WTC11 (cell line): ENCODE measurements at regions not wholly inside any gene's neighbourhood (a gene's known extent, or its start where the extent isn't known, plus 50 kb on each side); places are given as distances from the start of the nearest gene placed in this dataset.

Experiments
- ATAC-seq: fragments of 200-7000 bp; cut with Tn5 transposase; 2 replicates; pipeline ENCODE4 v1.10.0; 2021; ENCODE audit warnings: mild to moderate bottlenecking, moderate library complexity
- CTCF ChIA-PET: fragments of 300-600 bp; sonication (Branson Sonifier 250); formaldehyde crosslinking; loops from one replicate; lab custom pipeline; 2021; ENCODE audit warnings: antibody characterized with exemption; lab: Charles Lee
- POLR2A ChIA-PET: fragments of 350-600 bp; sonication (Branson Sonifier 250); formaldehyde crosslinking; loops from one replicate; lab custom pipeline; 2021; ENCODE audit warnings: antibody characterized with exemption; lab: Charles Lee
- DNase-seq: peaks from one replicate; pipeline ENCODE4 v3.0.0; 2021; ENCODE audit warnings: low spot score
- H3K27ac Mint-ChIP-seq: 2 replicates; pipeline ENCODE4 v1.8.0; 2021; ENCODE audit warnings: mixed read lengths
- H3K27me3 Mint-ChIP-seq: 2 replicates; pipeline ENCODE4 v1.8.0; 2021; ENCODE audit warnings: low read depth, mild to moderate bottlenecking, moderate library complexity, mixed read lengths
- H3K36me3 Mint-ChIP-seq: 2 replicates; pipeline ENCODE4 v1.8.0; 2021; ENCODE audit warnings: mixed read lengths
- H3K4me1 Mint-ChIP-seq: 2 replicates; pipeline ENCODE4 v1.8.0; 2022; ENCODE audit warnings: mixed read lengths
- H3K4me3 Mint-ChIP-seq: 2 replicates; pipeline ENCODE4 v1.8.0; 2021; ENCODE audit warnings: mild to moderate bottlenecking, moderate library complexity, mixed read lengths
- H3K9me3 Mint-ChIP-seq: 2 replicates; pipeline ENCODE4 v1.8.0; 2021; ENCODE audit warnings: mixed read lengths
- ARID4B ChIP-seq: sonication (generic); formaldehyde crosslinking; IDR thresholded peaks from 2 replicates; pipeline ENCODE4 v1.8.0; 2023; ENCODE audit warnings: missing genetic modification reagents, mild to moderate bottlenecking, borderline replicate concordance
- E2F1 ChIP-seq: sonication (generic); formaldehyde crosslinking; IDR thresholded peaks from 2 replicates; pipeline ENCODE4 v1.8.0; 2022; ENCODE audit warnings: mild to moderate bottlenecking, missing genetic modification reagents
- FOXJ3 ChIP-seq: sonication (generic); formaldehyde crosslinking; IDR thresholded peaks from 2 replicates; pipeline ENCODE4 v1.9.0; 2021; ENCODE audit warnings: missing genetic modification reagents, mild to moderate bottlenecking, borderline replicate concordance
- JUN ChIP-seq: sonication (generic); formaldehyde crosslinking; IDR thresholded peaks from 2 replicates; pipeline ENCODE4 v1.8.0; 2023; ENCODE audit warnings: mild to moderate bottlenecking, missing genetic modification reagents
- NFATC4 ChIP-seq: fragments of 250-450 bp; sonication (Bioruptor Pico); IDR thresholded peaks from 2 replicates; pipeline ENCODE4 v1.9.0; 2021; ENCODE audit warnings: mild to moderate bottlenecking
- PREB ChIP-seq: sonication (generic); formaldehyde crosslinking; IDR thresholded peaks from 2 replicates; pipeline ENCODE4 v1.8.1; 2022; ENCODE audit warnings: mild to moderate bottlenecking, missing genetic modification reagents, moderate library complexity, borderline replicate concordance
- ZNF317 ChIP-seq: sonication (generic); formaldehyde crosslinking; IDR thresholded peaks from 2 replicates; pipeline ENCODE4 v1.8.1; 2023; ENCODE audit warnings: low read depth, mild to moderate bottlenecking, moderate library complexity, missing genetic modification reagents, borderline replicate concordance
- ZSCAN18 ChIP-seq: fragments of 250-450 bp; sonication (Bioruptor Pico); IDR thresholded peaks from 2 replicates; pipeline ENCODE4 v2.1.2; 2022; ENCODE audit warnings: mild to moderate bottlenecking, moderate library complexity

- no peak for TF ChIP-seq JUN (CRISPR knock-in tag)
- no peak for TF ChIP-seq NFATC4 (CRISPR knock-in tag)
- no peak for TF ChIP-seq ARID4B (CRISPR knock-in tag)
Observed at GRCh38 chr13:98089246-98089645, 53.6 kb upstream of the FARP1 start (continued).

- Mint-ChIP-seq H3K4me1 (peaks cover 6% of the 10 kb centered on the region), H3K27ac (no peak overlapping the region), H3K4me3 (no peak overlapping the region), H3K27me3 (no peaks in the 10 kb centered on the region; the same call in 1 of the 2 replicates), H3K36me3 (peaks cover 25% of the 10 kb centered on the region), H3K9me3 (peaks cover 48% of the 10 kb centered on the region)
- no peak for DNase-seq
- ATAC-seq = no peak
- ChIA-PET CTCF (no interaction called here), POLR2A (no interaction called here)
- TF ChIP-seq ZSCAN18 (CRISPR knock-in tag) = no peak
- no peak for TF ChIP-seq PREB (CRISPR knock-in tag)
- TF ChIP-seq ZNF317 (CRISPR knock-in tag) = no peak
- TF ChIP-seq FOXJ3 (CRISPR knock-in tag) = no peak
- TF ChIP-seq E2F1 = no peak
Observed at GRCh38 chr13:98092888-98093287, 50.0 kb upstream of the FARP1 start.
